ENCODE measurements at regions not wholly inside any gene's neighbourhood (a gene's known extent, or its start where the extent isn't known, plus 50 kb on each side); places are given as distances from the start of the nearest gene placed in this dataset.

DNA sequence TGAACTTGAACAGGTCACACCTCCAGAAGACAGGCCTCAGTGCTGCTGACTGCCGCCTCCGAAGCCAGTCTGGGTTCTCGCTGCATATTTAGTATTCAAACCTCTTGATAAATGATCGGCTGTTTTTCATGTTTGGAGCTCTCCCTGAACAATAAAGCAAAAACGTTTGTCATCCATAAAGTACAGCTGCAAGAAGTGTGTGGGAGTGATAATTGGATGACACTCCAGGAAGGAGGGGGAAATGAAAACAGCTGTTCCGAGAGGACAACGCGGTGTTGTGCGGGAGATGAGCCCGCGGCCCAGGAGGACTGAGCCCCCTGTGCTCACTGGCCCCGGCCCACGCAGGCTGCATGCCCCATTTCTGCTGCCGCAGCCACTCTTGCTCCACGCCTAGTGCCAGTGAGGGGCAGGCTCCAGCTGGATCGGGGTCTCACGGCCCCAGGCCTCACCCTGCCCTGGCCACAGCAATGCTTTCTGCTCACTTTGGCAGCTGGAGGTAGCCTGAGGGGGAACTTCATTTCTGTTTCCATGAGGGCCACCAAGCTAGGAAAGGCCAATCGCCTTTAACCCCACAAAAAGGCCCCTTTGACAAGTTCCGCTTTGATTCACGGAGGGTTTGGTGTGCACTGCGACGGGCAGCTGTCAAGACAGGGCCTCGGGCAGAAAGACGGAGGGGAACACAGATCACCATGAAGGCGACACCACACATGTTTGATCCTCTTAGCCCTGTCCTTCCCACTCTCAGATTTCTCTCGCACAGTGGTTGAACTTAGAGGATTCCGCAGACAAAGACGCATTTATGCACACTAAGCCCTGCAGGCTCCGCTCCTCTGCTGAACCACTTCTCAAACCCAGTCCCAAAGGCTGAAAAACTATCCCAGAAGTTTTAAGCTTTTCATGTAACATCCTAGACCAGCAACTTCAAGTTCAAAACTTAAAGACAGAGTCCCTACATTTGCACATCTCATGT lies 537.6 kb downstream of the EFNB2 start:
- H3K27me3 Mint-ChIP-seq, result no peaks in the 10 kb centered on the region
- H3K9me3 Mint-ChIP-seq, result peaks cover 6% of the 10 kb centered on the region
- no peak overlapping the region for H3K4me3 Mint-ChIP-seq
- no peak for DNase-seq (ENCODE audit: low spot score in 2 of 2)
- H3K4me1 Mint-ChIP-seq, result no peaks in the 10 kb centered on the region
- ATAC-seq (replicated peaks; ENCODE audit: extremely low read depth, poor library complexity, severe bottlenecking), result no peak
- H3K27ac Mint-ChIP-seq (ENCODE audit: low read depth), result no peak overlapping the region
- no peaks in the 10 kb centered on the region for H3K36me3 Mint-ChIP-seq (ENCODE audit: insufficient read depth)

DNA sequence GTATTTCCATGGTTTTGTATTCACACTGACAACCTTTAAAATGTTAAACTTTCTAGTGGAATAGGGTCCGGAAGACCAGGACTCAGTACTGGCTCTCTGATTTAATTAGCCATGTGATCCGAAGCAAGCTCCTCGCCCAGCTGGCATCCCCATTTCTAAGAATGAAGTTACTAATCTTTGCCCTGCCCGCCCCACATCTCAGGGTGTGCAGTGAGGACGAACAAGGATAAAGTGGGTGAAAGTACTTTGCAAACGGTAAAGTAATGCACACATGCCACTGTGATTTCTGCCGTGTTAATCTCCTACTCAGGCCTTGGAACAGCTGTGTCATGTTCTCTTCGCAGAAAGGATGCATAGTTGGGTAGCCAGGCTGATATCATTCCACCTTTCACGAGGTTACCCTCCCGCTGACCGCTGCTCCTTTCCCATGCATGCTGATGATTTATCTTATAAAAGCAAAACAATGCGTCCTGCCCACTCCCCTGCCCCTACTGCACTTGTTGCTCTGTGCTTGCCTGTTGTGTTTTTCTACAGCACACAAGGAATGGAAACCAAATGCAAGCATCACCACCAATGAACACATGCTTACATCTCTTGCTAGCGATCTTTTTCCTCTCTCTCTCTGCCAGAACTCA lies 539.0 kb downstream of the EFNB2 start:
- no peaks in the 10 kb centered on the region for H3K36me3 Mint-ChIP-seq (ENCODE audit: insufficient read depth)
- no peak for ATAC-seq (replicated peaks; ENCODE audit: extremely low read depth, poor library complexity, severe bottlenecking)
- no peak for DNase-seq (ENCODE audit: low spot score in 2 of 2)
- H3K27me3 Mint-ChIP-seq, result no peaks in the 10 kb centered on the region
- H3K9me3 Mint-ChIP-seq, result peaks cover 12% of the 10 kb centered on the region
- H3K4me3 Mint-ChIP-seq, result no peak overlapping the region
- no peaks in the 10 kb centered on the region for H3K4me1 Mint-ChIP-seq
- H3K27ac Mint-ChIP-seq (ENCODE audit: low read depth), result no peak overlapping the region

DNA sequence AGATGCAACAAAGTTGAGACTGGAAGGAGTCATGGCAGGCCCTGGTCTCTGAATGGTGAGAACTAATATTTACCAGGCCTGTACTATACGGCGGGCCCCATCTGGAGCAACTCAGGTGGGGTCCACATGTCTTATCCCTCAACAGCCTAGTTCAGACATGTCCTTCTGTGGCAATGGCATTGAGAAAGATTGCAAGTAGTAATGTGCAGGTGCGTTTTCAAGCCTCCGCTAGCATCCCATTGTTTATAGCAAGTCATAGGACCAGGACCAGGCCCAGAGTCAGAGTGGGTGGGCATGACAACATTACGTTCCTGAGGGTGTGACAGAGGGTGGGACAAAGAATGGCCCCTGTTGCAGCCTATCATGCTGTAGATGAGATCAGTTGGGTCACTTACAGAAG lies 541.1 kb downstream of the EFNB2 start:
- no peak for ATAC-seq (replicated peaks; ENCODE audit: extremely low read depth, poor library complexity, severe bottlenecking)
- Mint-ChIP-seq H3K9me3 (peaks cover 21% of the 10 kb centered on the region), H3K27ac (ENCODE audit: low read depth) (no peak overlapping the region), H3K27me3 (no peaks in the 10 kb centered on the region), H3K4me3 (no peak overlapping the region), H3K36me3 (ENCODE audit: insufficient read depth) (no peaks in the 10 kb centered on the region), H3K4me1 (no peaks in the 10 kb centered on the region)
- no peak for DNase-seq (ENCODE audit: low spot score in 2 of 2)

DNA sequence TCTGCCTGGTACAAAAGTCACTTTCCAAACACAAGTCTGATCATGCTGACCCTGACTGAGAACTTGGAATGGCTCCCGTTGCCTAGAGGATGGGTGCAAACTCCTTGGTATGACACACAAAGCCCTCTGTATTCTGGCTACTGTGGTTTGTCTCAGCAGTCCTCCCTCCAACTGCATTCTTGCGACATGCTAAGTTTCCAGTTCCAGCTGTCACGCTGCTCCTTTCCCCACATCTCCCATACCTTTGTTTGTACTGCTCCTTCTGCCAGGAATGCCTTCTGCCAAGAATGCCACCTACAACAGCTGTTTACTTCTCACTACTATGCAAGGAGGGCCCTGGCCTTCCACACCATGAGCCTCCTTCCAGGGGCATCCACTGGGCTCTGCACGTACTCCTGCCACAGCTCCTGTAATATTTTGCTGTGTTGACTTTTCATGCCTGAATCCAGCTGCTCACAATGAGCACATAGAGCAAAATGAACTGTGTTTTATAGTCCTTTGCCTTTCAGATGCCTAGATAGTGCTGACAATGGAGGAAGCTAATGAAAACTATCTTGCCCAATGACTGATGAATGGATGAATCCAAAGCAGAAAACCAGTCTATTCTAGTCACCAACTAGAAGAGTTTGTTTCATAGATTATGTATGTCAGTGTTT lies 543.7 kb downstream of the EFNB2 start:
- Mint-ChIP-seq H3K27me3 (no peaks in the 10 kb centered on the region), H3K4me1 (no peaks in the 10 kb centered on the region), H3K4me3 (no peak overlapping the region), H3K36me3 (ENCODE audit: insufficient read depth) (no peaks in the 10 kb centered on the region), H3K27ac (ENCODE audit: low read depth) (no peak overlapping the region), H3K9me3 (peaks cover 23% of the 10 kb centered on the region)
- DNase-seq (ENCODE audit: low spot score in 2 of 2) (no peak), ATAC-seq (replicated peaks; ENCODE audit: extremely low read depth, poor library complexity, severe bottlenecking) (no peak)

DNA sequence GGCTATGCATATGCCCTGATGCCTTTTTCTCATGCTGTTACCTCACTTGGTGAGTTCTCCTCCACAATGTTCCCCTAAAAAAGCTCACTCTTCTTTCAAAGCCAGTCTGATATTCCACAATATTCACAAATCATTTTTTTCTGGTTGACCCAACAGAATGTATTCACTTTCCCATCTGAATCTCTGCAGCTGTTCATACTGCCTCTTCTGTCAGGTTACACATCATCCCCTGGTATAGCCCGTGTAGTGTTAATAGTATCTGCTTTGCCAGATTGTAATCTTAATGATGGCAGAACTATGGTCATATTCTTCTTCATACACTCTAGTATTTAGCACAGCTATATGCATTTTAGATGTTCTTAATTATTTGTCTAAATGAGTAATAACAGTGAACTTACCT lies 544.3 kb downstream of the EFNB2 start:
- H3K4me1 Mint-ChIP-seq, result no peaks in the 10 kb centered on the region
- H3K27me3 Mint-ChIP-seq, result no peaks in the 10 kb centered on the region
- H3K4me3 Mint-ChIP-seq, result no peak overlapping the region
- no peak overlapping the region for H3K27ac Mint-ChIP-seq (ENCODE audit: low read depth)
- H3K9me3 Mint-ChIP-seq, result peaks cover 27% of the 10 kb centered on the region
- ATAC-seq (replicated peaks; ENCODE audit: extremely low read depth, poor library complexity, severe bottlenecking) (no peak), DNase-seq (ENCODE audit: low spot score in 2 of 2) (no peak)
- no peaks in the 10 kb centered on the region for H3K36me3 Mint-ChIP-seq (ENCODE audit: insufficient read depth)

DNA sequence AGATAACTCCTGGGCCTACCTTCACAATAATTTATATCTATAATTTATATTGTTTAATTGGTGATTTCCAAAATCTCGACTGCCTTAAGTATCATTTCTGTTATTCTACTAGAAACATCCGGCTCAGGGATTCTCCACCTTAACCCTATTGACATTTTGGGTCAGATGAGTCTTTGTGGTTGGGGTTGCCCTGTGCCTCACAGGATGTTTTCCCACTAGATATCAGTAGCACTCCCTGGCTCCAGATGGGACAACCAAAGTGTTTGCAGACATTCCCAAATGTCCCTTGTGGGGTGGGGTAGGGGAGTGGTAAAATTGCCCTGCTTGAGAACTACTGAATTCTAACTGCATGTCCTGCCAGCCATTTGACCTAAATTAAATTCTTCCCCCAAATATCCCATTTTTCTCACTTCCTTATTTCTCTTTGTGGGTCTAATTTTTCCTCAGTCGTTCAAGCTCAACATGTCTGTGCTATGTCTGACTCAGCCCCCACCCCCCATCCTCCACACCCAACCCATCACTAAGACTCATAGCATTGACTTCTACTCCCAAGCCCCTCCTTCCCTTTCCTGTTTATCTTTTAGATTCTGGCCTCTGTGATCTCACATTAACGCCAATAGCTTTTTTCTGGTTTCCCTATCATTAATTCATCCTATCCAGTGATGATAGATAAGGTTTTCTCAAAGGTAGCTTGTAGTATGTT lies 545.1 kb downstream of the EFNB2 start:
- H3K9me3 Mint-ChIP-seq, result peaks cover 28% of the 10 kb centered on the region
- ATAC-seq (replicated peaks; ENCODE audit: extremely low read depth, poor library complexity, severe bottlenecking), result no peak
- no peak for DNase-seq (ENCODE audit: low spot score in 2 of 2)
- H3K27me3 Mint-ChIP-seq, result no peaks in the 10 kb centered on the region
- H3K4me3 Mint-ChIP-seq, result no peak overlapping the region
- H3K27ac Mint-ChIP-seq (ENCODE audit: low read depth), result no peak overlapping the region
- no peaks in the 10 kb centered on the region for H3K36me3 Mint-ChIP-seq (ENCODE audit: insufficient read depth)
- no peaks in the 10 kb centered on the region for H3K4me1 Mint-ChIP-seq

DNA sequence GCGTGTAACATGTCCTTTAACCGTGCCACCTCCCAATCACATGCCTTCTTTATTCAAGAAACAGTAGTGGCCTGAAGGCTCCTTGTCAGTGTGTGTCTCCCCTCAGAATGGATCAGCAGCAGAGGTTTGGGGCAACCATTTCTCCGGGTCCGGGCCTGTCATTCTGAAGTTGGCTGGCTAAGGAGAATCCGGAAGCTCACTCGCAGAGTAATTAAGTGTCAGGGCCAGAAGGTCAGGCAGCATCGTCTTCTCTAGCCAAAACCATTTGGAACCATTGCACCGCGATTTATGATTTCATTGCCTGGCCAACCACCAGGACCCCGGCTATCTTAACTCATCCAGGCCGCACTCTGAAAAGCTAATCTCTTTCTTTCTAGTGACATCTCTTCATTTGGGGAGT lies 550.8 kb downstream of the EFNB2 start:
- H3K4me3 Mint-ChIP-seq, result no peak overlapping the region
- H3K36me3 Mint-ChIP-seq (ENCODE audit: insufficient read depth), result no peaks in the 10 kb centered on the region
- H3K27ac Mint-ChIP-seq (ENCODE audit: low read depth), result no peak overlapping the region
- DNase-seq (ENCODE audit: low spot score in 2 of 2), result no peak
- H3K4me1 Mint-ChIP-seq, result no peaks in the 10 kb centered on the region
- ATAC-seq (replicated peaks; ENCODE audit: extremely low read depth, poor library complexity, severe bottlenecking), result no peak
- peaks cover 18% of the 10 kb centered on the region for H3K9me3 Mint-ChIP-seq
- no peaks in the 10 kb centered on the region for H3K27me3 Mint-ChIP-seq

DNA sequence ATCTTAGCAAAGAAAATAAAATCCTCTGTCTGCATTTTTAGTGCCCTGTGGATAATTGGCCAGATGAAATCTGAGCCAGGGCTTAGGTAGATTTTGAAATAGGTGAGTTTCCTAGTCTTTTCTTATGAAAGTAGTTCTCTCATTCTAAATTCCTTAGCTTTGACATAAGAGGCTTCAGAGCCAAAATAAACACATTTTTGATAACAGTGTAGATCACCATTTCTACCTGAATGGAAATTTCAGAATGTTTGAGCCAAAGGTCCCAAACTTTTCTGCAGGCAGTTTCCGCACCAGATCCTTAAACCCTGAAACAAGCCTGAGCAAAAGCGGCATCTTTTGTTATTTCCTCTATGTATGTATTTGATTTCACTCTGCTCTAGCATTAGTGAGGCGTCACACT lies 551.2 kb downstream of the EFNB2 start:
- no peak overlapping the region for H3K27ac Mint-ChIP-seq (ENCODE audit: low read depth)
- H3K9me3 Mint-ChIP-seq, result peaks cover 18% of the 10 kb centered on the region
- ATAC-seq (replicated peaks; ENCODE audit: extremely low read depth, poor library complexity, severe bottlenecking), result no peak

DNA sequence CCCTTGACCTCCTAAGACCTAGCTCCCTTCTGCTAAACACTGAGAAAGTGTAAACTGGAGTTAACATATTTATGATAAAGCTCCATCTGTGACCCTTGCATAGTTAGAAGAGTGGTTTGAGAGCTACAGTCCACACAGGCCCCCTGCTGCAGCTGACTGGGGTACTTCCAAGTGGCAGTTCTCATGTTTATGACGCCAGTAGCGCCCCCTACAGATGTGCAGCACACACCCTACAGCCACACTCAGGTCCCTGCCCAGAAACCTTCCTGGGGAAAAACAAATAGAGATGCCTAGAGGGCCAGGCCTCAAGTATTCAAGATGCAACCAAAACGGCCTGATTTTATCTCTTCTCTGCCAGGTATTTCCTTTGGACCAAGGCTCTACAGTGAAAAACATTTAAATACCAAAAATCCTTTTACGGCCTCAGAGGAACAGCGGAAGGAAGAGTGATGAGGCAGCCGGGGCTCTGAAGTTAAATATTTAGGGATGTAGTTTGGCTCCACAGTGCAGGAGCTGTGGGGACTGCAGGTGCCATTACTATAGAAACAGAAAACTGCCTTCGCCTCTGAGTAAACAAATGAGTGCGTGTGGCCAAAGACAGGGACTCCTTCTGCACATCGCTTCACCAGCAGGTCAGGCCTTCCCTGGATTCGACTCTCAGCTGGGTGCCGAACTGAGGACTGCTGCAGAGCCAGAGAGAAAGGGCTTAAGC lies 553.1 kb downstream of the EFNB2 start:
- Mint-ChIP-seq H3K4me1 (no peaks in the 10 kb centered on the region), H3K4me3 (no peak overlapping the region), H3K27me3 (no peaks in the 10 kb centered on the region), H3K27ac (ENCODE audit: low read depth) (no peak overlapping the region), H3K9me3 (peaks cover 10% of the 10 kb centered on the region), H3K36me3 (ENCODE audit: insufficient read depth) (no peaks in the 10 kb centered on the region)
- ATAC-seq (replicated peaks; ENCODE audit: extremely low read depth, poor library complexity, severe bottlenecking) (no peak), DNase-seq (ENCODE audit: low spot score in 2 of 2) (no peak)

More for the DNA sequence above, 551.2 kb downstream of the EFNB2 start:
- H3K27me3 Mint-ChIP-seq, result no peaks in the 10 kb centered on the region
- no peaks in the 10 kb centered on the region for H3K36me3 Mint-ChIP-seq (ENCODE audit: insufficient read depth)
- H3K4me3 Mint-ChIP-seq, result no peak overlapping the region
- no peaks in the 10 kb centered on the region for H3K4me1 Mint-ChIP-seq
- no peak for DNase-seq (ENCODE audit: low spot score in 2 of 2)

DNA sequence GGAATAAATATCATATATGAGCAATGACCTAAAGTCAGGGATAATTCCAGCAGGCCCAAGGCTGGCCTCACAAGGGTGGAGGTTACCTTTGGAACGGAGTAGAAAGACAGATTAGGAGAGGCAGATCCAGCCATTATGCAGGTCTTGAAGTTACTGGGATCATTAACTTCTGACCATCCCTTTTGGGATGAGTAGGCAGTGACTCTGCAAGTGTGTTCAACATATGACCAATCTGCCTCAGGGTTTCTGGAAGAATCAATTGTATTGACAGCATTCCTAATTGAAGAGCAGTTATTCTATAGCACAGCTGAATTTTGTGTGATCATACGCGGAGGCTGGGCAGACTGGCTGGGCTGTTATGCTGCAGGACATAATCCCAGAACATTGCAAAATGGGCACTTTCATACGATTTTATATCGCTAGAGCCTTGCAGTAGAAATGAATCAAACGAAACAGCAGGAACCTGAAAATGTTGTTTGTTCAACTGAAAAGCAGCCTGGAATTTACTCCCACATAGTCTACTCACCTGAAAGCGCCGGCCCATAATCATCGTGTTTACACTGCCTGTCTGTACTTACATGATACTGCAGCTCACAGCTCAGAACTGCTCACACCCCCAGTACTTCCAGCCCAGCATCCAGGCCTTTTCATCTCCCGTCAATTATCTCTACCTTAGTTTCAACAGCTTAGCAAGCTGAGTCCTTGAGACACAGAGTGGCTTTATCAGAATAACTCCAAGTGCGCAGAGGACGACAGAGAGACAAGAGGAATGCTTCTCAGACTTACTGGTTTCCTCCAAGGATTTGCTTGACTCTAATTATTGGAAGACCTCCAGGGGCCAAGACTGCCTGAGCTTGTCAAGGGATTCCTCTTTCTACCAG lies 556.1 kb downstream of the EFNB2 start:
- H3K27ac Mint-ChIP-seq (ENCODE audit: low read depth), result no peak overlapping the region
- peaks cover 7% of the 10 kb centered on the region for H3K9me3 Mint-ChIP-seq
- no peaks in the 10 kb centered on the region for H3K27me3 Mint-ChIP-seq
- no peaks in the 10 kb centered on the region for H3K36me3 Mint-ChIP-seq (ENCODE audit: insufficient read depth)
- H3K4me3 Mint-ChIP-seq, result no peak overlapping the region
- no peaks in the 10 kb centered on the region for H3K4me1 Mint-ChIP-seq
- ATAC-seq (replicated peaks; ENCODE audit: extremely low read depth, poor library complexity, severe bottlenecking) (no peak), DNase-seq (ENCODE audit: low spot score in 2 of 2) (no peak)

DNA sequence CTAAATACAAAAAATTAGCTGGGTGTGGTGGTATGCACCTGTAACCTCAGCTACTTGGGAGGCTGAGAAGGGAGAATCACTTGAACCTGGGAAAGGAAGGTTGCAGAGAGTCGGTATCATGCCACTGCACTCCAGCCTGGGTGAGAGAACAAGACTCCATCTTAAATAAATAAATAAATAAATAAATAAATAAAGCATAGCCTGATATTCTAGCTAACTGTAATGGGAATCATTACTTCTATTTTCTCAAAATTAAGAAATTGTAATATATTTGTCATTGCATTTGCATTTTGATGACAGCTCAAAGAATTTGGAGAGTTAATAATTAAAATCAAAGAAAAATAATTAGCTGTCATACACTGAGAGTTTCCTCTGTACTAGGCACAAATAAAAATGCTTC lies 561.1 kb downstream of the EFNB2 start:
- Mint-ChIP-seq H3K27me3 (no peaks in the 10 kb centered on the region), H3K36me3 (ENCODE audit: insufficient read depth) (no peaks in the 10 kb centered on the region), H3K9me3 (peaks cover 14% of the 10 kb centered on the region), H3K4me3 (no peak overlapping the region), H3K4me1 (no peaks in the 10 kb centered on the region), H3K27ac (ENCODE audit: low read depth) (no peak overlapping the region)
- DNase-seq (ENCODE audit: low spot score in 2 of 2) (no peak), ATAC-seq (replicated peaks; ENCODE audit: extremely low read depth, poor library complexity, severe bottlenecking) (no peak)

Data from central memory CD8-positive, alpha-beta T cell (primary cell).